GM12878 (cell line): ENCODE measurements at regions not wholly inside any gene's neighbourhood (a gene's known extent, or its start where the extent isn't known, plus 50 kb on each side); places are given as distances from the start of the nearest gene placed in this dataset.
"Not testable (repeated sequence)": the region's sequence is repeated elsewhere in the genome, so short reads cannot be mapped to it uniquely, and the experiment has no call there.

Source experiments
- ATAC-seq: fragments of 200-7000 bp; cut with Tn5 transposase; 3 replicates; pipeline ENCODE4 v1.9.1; 2020; ENCODE audit warnings: mild to moderate bottlenecking, moderate library complexity
- BruUV-seq: library from RNA; stranded (reverse); fragments of 400-500 nt; replicated peaks from 2 replicates; lab custom pipeline; 2021; lab: Mats Ljungman, UMichigan
- CTCF ChIA-PET: fragments of 300-600 bp; sonication (Branson Sonifier 250); formaldehyde crosslinking; extraction: SDS; loops from one replicate; lab custom pipeline; 2021; ENCODE audit warnings: inconsistent platforms; lab: Yijun Ruan, JAX
- POLR2A ChIA-PET: fragments of 350-600 bp; formaldehyde crosslinking; extraction: SDS; loops from one replicate; lab custom pipeline; 2021; ENCODE audit warnings: inconsistent platforms; lab: Charles Lee
- RAD21 ChIA-PET: fragments of 300-600 bp; sonication (Branson Sonifier 250); formaldehyde crosslinking; loops from one replicate; lab custom pipeline; 2023; ENCODE audit warnings: antibody characterized with exemption; ENCODE audit not compliant: unreplicated experiment; lab: Charles Lee
- SMC1A ChIA-PET: fragments of 300-600 bp; sonication (Branson Sonifier 250); formaldehyde crosslinking; loops from one replicate; lab custom pipeline; 2023; ENCODE audit not compliant: unreplicated experiment, uncharacterized antibody; lab: Charles Lee
- DNase-seq: peaks from one replicate; pipeline ENCODE4 v3.0.0-alpha.2; 2011; ENCODE audit warnings: low read depth, low spot score
- FAIRE-seq: peaks from 3 replicates; lab custom pipeline; 2011; peaks lifted over from hg19 to GRCh38; lab: Jason Lieb, UNC
- H2AFZ ChIP-seq: 2 replicates; pipeline ENCODE4 v1.6.0; 2011; ENCODE audit warnings: low read depth, low read length, control low read depth; ENCODE audit not compliant: control insufficient read depth
- H3K27ac ChIP-seq: 2 replicates; pipeline ENCODE4 v1.5.1; 2011; ENCODE audit warnings: control low read depth; ENCODE audit not compliant: control insufficient read depth, insufficient read depth
- H3K27me3 ChIP-seq, 2 experiments: replicated peaks in 1 of 2; 2 replicates each; pipeline versions ENCODE4 v1.6.0 to v1.6.1; 2011; ENCODE audit warnings: low read length in 1 of 2; ENCODE audit not compliant: control insufficient read depth in 2 of 2, insufficient read depth in 2 of 2
- H3K36me3 ChIP-seq, 2 experiments: 2 replicates each; pipeline ENCODE4 v1.5.1; 2011; ENCODE audit warnings: low read length in 1 of 2; ENCODE audit not compliant: control insufficient read depth in 2 of 2, insufficient read depth in 2 of 2
- H3K4me1 ChIP-seq: 2 replicates; pipeline ENCODE4 v1.6.1; 2011; ENCODE audit warnings: mild to moderate bottlenecking, low read length, moderate library complexity, mixed read lengths; ENCODE audit not compliant: control insufficient read depth, insufficient read depth
- H3K4me2 ChIP-seq: 2 replicates; pipeline ENCODE4 v1.6.0; 2011; ENCODE audit warnings: control low read depth; ENCODE audit not compliant: control insufficient read depth, insufficient read depth
- H3K4me3 ChIP-seq: fragments of 200-600 bp; sonication (generic); 2 replicates; pipeline ENCODE4 v1.5.1; 2016
- H3K79me2 ChIP-seq: 2 replicates; pipeline ENCODE4 v1.6.0; 2011; ENCODE audit warnings: low read length; ENCODE audit not compliant: control insufficient read depth, insufficient read depth
- H3K9ac ChIP-seq: 2 replicates; pipeline ENCODE4 v1.8.0; 2011; ENCODE audit warnings: low read length, control low read depth, mixed read lengths; ENCODE audit not compliant: control insufficient read depth, insufficient read depth
- H3K9me3 ChIP-seq: replicated peaks from 3 replicates; pipeline ENCODE4 v1.5.1; 2011; ENCODE audit warnings: mild to moderate bottlenecking, low read length; ENCODE audit not compliant: control insufficient read depth, insufficient read depth
- H4K20me1 ChIP-seq: 2 replicates; pipeline ENCODE4 v1.6.0; 2011; ENCODE audit not compliant: control insufficient read depth, insufficient read depth
- ATF7 ChIP-seq: fragments of 450-650 bp; IDR thresholded peaks from 2 replicates; pipeline ENCODE4 v1.6.1; 2016; ENCODE audit warnings: low read depth, mild to moderate bottlenecking
- NR2F1 ChIP-seq: fragments of 450-650 bp; conservative IDR thresholded peaks from 2 replicates; pipeline ENCODE4 v1.6.1; 2017; ENCODE audit warnings: mild to moderate bottlenecking
- TCF7 ChIP-seq: IDR thresholded peaks from 2 replicates; pipeline ENCODE4 v1.6.1; 2014; ENCODE audit warnings: antibody characterized with exemption, borderline replicate concordance
- WGBS: methylation state at CpG from one replicate; pipeline ENCODE4 v1.1.6; 2016; ENCODE audit warnings: low lambda C conversion rate; ENCODE audit not compliant: insufficient replicate concordance, insufficient coverage; ENCODE audit errors: missing lambda C conversion rate; 5-methylcytosine and 5-hydroxymethylcytosine counted together
- in situ Hi-C: fragments of 300-500 bp; cut with MboI; formaldehyde crosslinking; loops from 9 replicates; pipeline ENCODE4 v1.14.3; 2018; ENCODE audit warnings: mixed read lengths
- intact Hi-C: fragments of 100-400 bp; cut with micrococcal nuclease; formaldehyde crosslinking; loops from one replicate; pipeline ENCODE4 v1.14.2; 2022; ENCODE audit not compliant: unreplicated experiment
- TF ChIP-seq, protein P1 (sequence below): fragments of 450-650 bp; IDR thresholded peaks from 2 replicates; pipeline ENCODE4 v1.6.1; 2016; ENCODE audit warnings: mild to moderate bottlenecking

GRCh38 chr6:21877037-21877436 lies 283.5 kb downstream of the SOX4 start:
- H2AFZ ChIP-seq, H3K4me3 ChIP-seq, intact Hi-C loops, SMC1A ChIA-PET, BruUV-seq, RAD21 ChIA-PET, POLR2A ChIA-PET, CTCF ChIA-PET, DNase-seq, H3K36me3 ChIP-seq, H3K4me2 ChIP-seq, H4K20me1 ChIP-seq, H3K4me1 ChIP-seq, FAIRE-seq, ATAC-seq, in situ Hi-C loops, H3K27me3 ChIP-seq, H3K9me3 ChIP-seq, H3K27ac ChIP-seq, H3K79me2 ChIP-seq, H3K9ac ChIP-seq: not testable (repeated sequence)
- WGBS: 31% methylated on average over 4 of the region's 4 CpGs
- TF ChIP-seq TCF7 (peak; percentile 77), NR2F1 (peak; percentile 47; the same call in 1 of the 2 replicates), ATF7 (peak; percentile 29; the same call in 1 of the 2 replicates)
- TF ChIP-seq, protein P1, sequence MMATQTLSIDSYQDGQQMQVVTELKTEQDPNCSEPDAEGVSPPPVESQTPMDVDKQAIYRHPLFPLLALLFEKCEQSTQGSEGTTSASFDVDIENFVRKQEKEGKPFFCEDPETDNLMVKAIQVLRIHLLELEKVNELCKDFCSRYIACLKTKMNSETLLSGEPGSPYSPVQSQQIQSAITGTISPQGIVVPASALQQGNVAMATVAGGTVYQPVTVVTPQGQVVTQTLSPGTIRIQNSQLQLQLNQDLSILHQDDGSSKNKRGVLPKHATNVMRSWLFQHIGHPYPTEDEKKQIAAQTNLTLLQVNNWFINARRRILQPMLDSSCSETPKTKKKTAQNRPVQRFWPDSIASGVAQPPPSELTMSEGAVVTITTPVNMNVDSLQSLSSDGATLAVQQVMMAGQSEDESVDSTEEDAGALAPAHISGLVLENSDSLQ: peak; percentile 71

GRCh38 chr6:21880249-21880648 lies 286.7 kb downstream of the SOX4 start:
- POLR2A ChIA-PET: not testable (repeated sequence)

More at GRCh38 chr6:21880249-21880648, 286.7 kb downstream of the SOX4 start:
- H4K20me1 ChIP-seq, H3K79me2 ChIP-seq, FAIRE-seq, SMC1A ChIA-PET, H3K9me3 ChIP-seq, CTCF ChIA-PET, in situ Hi-C loops, H3K4me3 ChIP-seq, ATAC-seq, BruUV-seq, H3K27me3 ChIP-seq, H3K9ac ChIP-seq, H3K4me1 ChIP-seq, DNase-seq, intact Hi-C loops, RAD21 ChIA-PET, H3K27ac ChIP-seq, H3K36me3 ChIP-seq, H2AFZ ChIP-seq, H3K4me2 ChIP-seq: not testable (repeated sequence)
- WGBS: 100% methylated on average over 2 of the region's 2 CpGs
